IMR-90 (cell line): ENCODE measurements at regions not wholly inside any gene's neighbourhood (a gene's known extent, or its start where the extent isn't known, plus 50 kb on each side); places are given as distances from the start of the nearest gene placed in this dataset.

ENCODE experiments used
- ATAC-seq: fragments of 200-7000 bp; cut with Tn5 transposase; 2 replicates; pipeline ENCODE4 v1.9.1; 2020; ENCODE audit warnings: low read depth, mild to moderate bottlenecking, moderate library complexity
- BruUV-seq: library from RNA; stranded (reverse); fragments of 400-500 nt; replicated peaks from 2 replicates; lab custom pipeline; 2021; lab: Mats Ljungman, UMichigan
- CTCF ChIA-PET: fragments of 300-600 bp; formaldehyde crosslinking; extraction: SDS; loops from one replicate; lab custom pipeline; 2021; ENCODE audit warnings: antibody characterized with exemption; lab: Yijun Ruan, JAX
- POLR2A ChIA-PET: fragments of 300-600 bp; sonication (Branson Sonifier 250); formaldehyde crosslinking; loops from one replicate; lab custom pipeline; 2022; ENCODE audit warnings: antibody characterized with exemption; ENCODE audit not compliant: unreplicated experiment; lab: Charles Lee
- DNase-seq: peaks from one replicate; pipeline ENCODE4 v3.0.0; 2013
- H2AFZ ChIP-seq: replicated peaks from 2 replicates; pipeline ENCODE3; 2013; ENCODE audit warnings: low read length, mild to moderate bottlenecking; ENCODE audit not compliant: poor library complexity
- H2AK5ac ChIP-seq: 2 replicates; pipeline ENCODE4 v1.6.1; 2013; ENCODE audit warnings: low read depth, low read length, inconsistent platforms
- H2AK9ac ChIP-seq: replicated peaks from 2 replicates; pipeline ENCODE3; 2013; ENCODE audit warnings: mild to moderate bottlenecking, low read depth, low read length, moderate library complexity; ENCODE audit not compliant: poor library complexity
- H2BK120ac ChIP-seq: 2 replicates; pipeline ENCODE4 v1.6.1; 2013; ENCODE audit warnings: low read depth, low read length, inconsistent platforms
- H2BK15ac ChIP-seq: 3 replicates; pipeline ENCODE4 v1.6.1; 2013; ENCODE audit warnings: low read depth, low read length, inconsistent platforms
- H2BK20ac ChIP-seq: 2 replicates; pipeline ENCODE4 v1.6.1; 2013; ENCODE audit warnings: low read depth, mild to moderate bottlenecking, inconsistent platforms, low read length, moderate library complexity
- H2BK5ac ChIP-seq: 2 replicates; pipeline ENCODE4 v1.6.1; 2013; ENCODE audit warnings: mild to moderate bottlenecking, low read depth, low read length, inconsistent platforms; ENCODE audit not compliant: poor library complexity, severe bottlenecking
- H3K14ac ChIP-seq: replicated peaks from 2 replicates; pipeline ENCODE4 v1.6.1; 2013; ENCODE audit warnings: low read depth, low read length, inconsistent platforms
- H3K18ac ChIP-seq: 2 replicates; pipeline ENCODE4 v1.6.1; 2013; ENCODE audit warnings: low read depth, low read length, control low read depth
- H3K23ac ChIP-seq: 2 replicates; pipeline ENCODE4 v1.6.1; 2013; ENCODE audit warnings: low read depth, low read length, inconsistent platforms
- H3K27ac ChIP-seq: 2 replicates; pipeline ENCODE4 v1.5.1; 2013; ENCODE audit warnings: mild to moderate bottlenecking, control low read depth, low read length; ENCODE audit not compliant: insufficient read depth
- H3K27me3 ChIP-seq: 2 replicates; pipeline ENCODE4 v1.6.1; 2013; ENCODE audit warnings: low read length; ENCODE audit not compliant: control insufficient read depth, insufficient read depth
- H3K36me3 ChIP-seq: 2 replicates; pipeline ENCODE4 v1.6.1; 2013; ENCODE audit warnings: low read length, mixed read lengths; ENCODE audit not compliant: control insufficient read depth, insufficient read depth
- H3K4ac ChIP-seq: 2 replicates; pipeline ENCODE4 v1.6.1; 2013; ENCODE audit warnings: low read depth, low read length, inconsistent platforms
- H3K4me1 ChIP-seq: 2 replicates; pipeline ENCODE4 v1.6.1; 2013; ENCODE audit warnings: low read length, mixed read lengths; ENCODE audit not compliant: control insufficient read depth, insufficient read depth
- H3K4me2 ChIP-seq: 2 replicates; pipeline ENCODE4 v1.6.1; 2013; ENCODE audit warnings: low read depth, mild to moderate bottlenecking, control low read depth, low read length, moderate library complexity
- H3K4me3 ChIP-seq: 2 replicates; pipeline ENCODE4 v1.5.1; 2013; ENCODE audit warnings: low read depth, mild to moderate bottlenecking, control low read depth, low read length, moderate library complexity; ENCODE audit not compliant: insufficient read depth
- H3K56ac ChIP-seq: 2 replicates; pipeline ENCODE4 v1.6.1; 2013; ENCODE audit warnings: low read length, inconsistent platforms; ENCODE audit not compliant: insufficient read depth; ENCODE audit errors: extremely low read depth
- H3K79me1 ChIP-seq, 2 experiments: 2 replicates each; pipeline ENCODE4 v1.6.1; 2013; ENCODE audit warnings: low read length in 2 of 2, inconsistent platforms in 1 of 2, low read depth in 1 of 2
- H3K9ac ChIP-seq: 2 replicates; pipeline ENCODE4 v1.6.1; 2013; ENCODE audit warnings: low read depth, low read length, control low read depth
- H3K9me1 ChIP-seq: 2 replicates; pipeline ENCODE4 v1.6.1; 2013; ENCODE audit warnings: low read length, inconsistent platforms; ENCODE audit not compliant: insufficient read depth
- H3K9me3 ChIP-seq: 2 replicates; pipeline ENCODE4 v1.6.1; 2013; ENCODE audit warnings: low read length; ENCODE audit not compliant: control insufficient read depth, insufficient read depth
- H4K20me1 ChIP-seq: 2 replicates; pipeline ENCODE4 v1.6.1; 2013; ENCODE audit warnings: low read length, inconsistent platforms; ENCODE audit not compliant: insufficient read depth
- H4K5ac ChIP-seq: 2 replicates; pipeline ENCODE4 v1.6.1; 2013; ENCODE audit warnings: mild to moderate bottlenecking, low read depth, low read length, control low read depth
- H4K8ac ChIP-seq, 2 experiments: 2 replicates each; pipeline ENCODE4 v1.6.1; 2013; ENCODE audit warnings: low read depth in 2 of 2, low read length in 2 of 2, control low read depth in 1 of 2, inconsistent platforms in 1 of 2
- H4K91ac ChIP-seq: 2 replicates; pipeline ENCODE4 v1.6.1; 2013; ENCODE audit warnings: low read depth, low read length, inconsistent platforms; ENCODE audit not compliant: insufficient read depth
- BHLHE40 ChIP-seq: fragments of 150-350 bp; IDR thresholded peaks from 2 replicates; pipeline ENCODE4 v1.6.1; 2016; ENCODE audit warnings: mild to moderate bottlenecking, low read depth, low read length
- CEBPB ChIP-seq: IDR thresholded peaks from 2 replicates; pipeline ENCODE4 v1.6.1; 2012; ENCODE audit warnings: low read depth, low read length, improper control_type of control experiment
- MAFK ChIP-seq: IDR thresholded peaks from 2 replicates; pipeline ENCODE4 v1.6.1; 2012; ENCODE audit warnings: low read depth, low read length, improper control_type of control experiment
- MXI1 ChIP-seq: IDR thresholded peaks from 2 replicates; pipeline ENCODE4 v1.6.1; 2012; ENCODE audit warnings: low read depth, mild to moderate bottlenecking, low read length, moderate library complexity, borderline replicate concordance
- RAD21 ChIP-seq: IDR thresholded peaks from 2 replicates; pipeline ENCODE4 v1.6.1; 2012; ENCODE audit warnings: low read length, improper control_type of control experiment
- RCOR1 ChIP-seq: IDR thresholded peaks from 2 replicates; pipeline ENCODE4 v1.6.1; 2012; ENCODE audit warnings: mild to moderate bottlenecking, low read length, improper control_type of control experiment; ENCODE audit not compliant: insufficient replicate concordance
- WGBS, 2 experiments: methylation state at CpG; one replicate each; pipeline versions ENCODE4 v1.1.5 to v1.1.7; 2013; ENCODE audit warnings: missing lambda C conversion rate in 2 of 2; ENCODE audit not compliant: insufficient read length in 1 of 2; ENCODE audit errors: extremely low coverage in 2 of 2; 5-methylcytosine and 5-hydroxymethylcytosine counted together
- dilution Hi-C: fragments of 300-500 bp; cut with HindIII; formaldehyde crosslinking; loops from one replicate; pipeline ENCODE4 v1.14.3; 2018; ENCODE audit warnings: low sequenced_read_pairs; ENCODE audit not compliant: unreplicated experiment
- in situ Hi-C: fragments of 300-500 bp; cut with MboI; formaldehyde crosslinking; loops from 3 replicates; pipeline ENCODE4 v1.14.3; 2019; ENCODE audit warnings: low sequenced_read_pairs, inconsistent platforms, mixed read lengths
- intact Hi-C: fragments of 100-400 bp; cut with micrococcal nuclease; formaldehyde crosslinking; loops from 2 replicates; pipeline ENCODE4 v1.10.0; 2022

DNA sequence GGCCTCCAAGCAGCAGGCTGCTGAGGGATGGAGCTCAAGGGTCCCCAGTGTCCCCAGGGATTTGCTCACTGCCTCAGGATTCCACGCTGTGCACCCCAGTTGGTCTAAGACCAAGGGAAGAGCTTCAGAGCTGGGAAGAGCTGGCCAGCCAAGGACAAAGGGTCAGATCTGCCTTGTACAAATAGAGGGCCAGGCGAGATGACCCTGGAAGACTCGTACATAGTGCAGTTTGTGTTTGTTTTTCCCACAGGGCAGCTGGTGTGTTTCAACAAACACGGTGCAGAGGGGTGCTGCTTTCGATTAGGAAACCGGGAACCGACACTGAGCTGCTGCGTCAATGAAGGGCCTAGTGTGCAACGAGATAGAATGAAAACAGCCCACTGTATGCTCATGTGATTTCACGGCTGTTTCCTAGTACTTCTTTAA is 56.1 kb upstream of the TRPM1 start:
- no peaks in the 10 kb centered on the region for H3K79me1 ChIP-seq
- peak overlapping the region; percentile 36; the same call in 1 of the 2 replicates for H3K4me2 ChIP-seq
- no peak overlapping the region for H2BK120ac ChIP-seq
- no peak overlapping the region for H2BK5ac ChIP-seq
- in situ Hi-C loops (no loop called here), dilution Hi-C loops (no loop called here), intact Hi-C loops (no loop called here)
- H2AK5ac ChIP-seq, result no peak overlapping the region
- H3K18ac ChIP-seq, result no peak overlapping the region
- no peak for DNase-seq
- no peak overlapping the region for H2AFZ ChIP-seq
- no peak overlapping the region for H3K4me3 ChIP-seq
- H3K56ac ChIP-seq, result no peak overlapping the region
- H4K20me1 ChIP-seq, result no peaks in the 10 kb centered on the region
- H3K4me1 ChIP-seq, result no peaks in the 10 kb centered on the region
- no peak overlapping the region for H3K27ac ChIP-seq
- H2AK9ac ChIP-seq, result no peak overlapping the region
- WGBS, 2 experiments, result 28% methylated on average over 2 of the region's 10 CpGs; no CpG with 5 or more reads in 1 of the 2 experiments
- no peak overlapping the region for H4K8ac ChIP-seq
- H2BK20ac ChIP-seq, result no peak overlapping the region
- peaks cover 35% of the 10 kb centered on the region for H3K27me3 ChIP-seq
- no TSS peak for BruUV-seq
- H4K5ac ChIP-seq, result no peak overlapping the region
- TF ChIP-seq CEBPB (no peak), RCOR1 (no peak), MAFK (no peak), RAD21 (no peak), MXI1 (no peak), BHLHE40 (no peak)
- ChIA-PET POLR2A (no interaction called here), CTCF (interaction anchor here (0.6 kb wide), 1 partner anchor 216 kb away, joined by 3 read pairs; no protein-coding TSS in a partner anchor)
- no peak overlapping the region for H4K91ac ChIP-seq
- H3K36me3 ChIP-seq, result no peaks in the 10 kb centered on the region
- H3K14ac ChIP-seq, result no peak overlapping the region
- no peak overlapping the region for H2BK15ac ChIP-seq
- no peaks in the 10 kb centered on the region for H3K9me1 ChIP-seq
- no peak overlapping the region for H3K9ac ChIP-seq
- ATAC-seq, result no peak
- no peak overlapping the region for H3K4ac ChIP-seq
- H3K23ac ChIP-seq, result no peak overlapping the region
- no peaks in the 10 kb centered on the region for H3K9me3 ChIP-seq
